ENCODE measurements at regions not wholly inside any gene's neighbourhood (a gene's known extent, or its start where the extent isn't known, plus 50 kb on each side); places are given as distances from the start of the nearest gene placed in this dataset.
"Not testable (repeated sequence)": the region's sequence is repeated elsewhere in the genome, so short reads cannot be mapped to it uniquely, and the experiment has no call there.

- Mint-ChIP-seq H3K9me3 (ENCODE audit: low read depth, unreplicated experiment) (peaks cover 25% of the 10 kb centered on the region), H3K27me3 (ENCODE audit: unreplicated experiment) (no peaks in the 10 kb centered on the region), H3K36me3 (ENCODE audit: insufficient read depth, unreplicated experiment) (no peaks in the 10 kb centered on the region), H3K27ac (ENCODE audit: unreplicated experiment) (no peak overlapping the region), H3K4me1 (ENCODE audit: low read depth, unreplicated experiment) (no peaks in the 10 kb centered on the region), H3K4me3 (ENCODE audit: low read depth, unreplicated experiment) (no peak overlapping the region)
- CTCF ChIA-PET = no interaction called here
- intact Hi-C loops (cut with micrococcal nuclease; ENCODE audit: unreplicated experiment) = no loop called here
- TF ChIP-seq CTCF (IDR thresholded peaks at IDR 0.05; ENCODE audit: unreplicated experiment) = no peak
- no TSS peak for BruUV-seq (replicated peaks)
- no peak for DNase-seq
These were observed 289.3 kb upstream of the MTPN start for GRCh38 chr7:136266457-136266856.

- DNase-seq; H3K27ac Mint-ChIP-seq (ENCODE audit: unreplicated experiment); H3K36me3 Mint-ChIP-seq (ENCODE audit: insufficient read depth, unreplicated experiment); intact Hi-C loops (cut with micrococcal nuclease; ENCODE audit: unreplicated experiment); H3K4me1 Mint-ChIP-seq (ENCODE audit: low read depth, unreplicated experiment); H3K4me3 Mint-ChIP-seq (ENCODE audit: low read depth, unreplicated experiment); H3K27me3 Mint-ChIP-seq (ENCODE audit: unreplicated experiment); BruUV-seq (replicated peaks): not testable (repeated sequence)
- peaks cover 27% of the 10 kb centered on the region for H3K9me3 Mint-ChIP-seq (ENCODE audit: low read depth, unreplicated experiment)
- CTCF ChIA-PET = interaction anchor here (0.7 kb wide), 1 partner anchor 524 kb away, joined by 3 read pairs; no protein-coding TSS in a partner anchor
These were observed 287.1 kb upstream of the MTPN start for GRCh38 chr7:136264304-136264703.

DNA sequence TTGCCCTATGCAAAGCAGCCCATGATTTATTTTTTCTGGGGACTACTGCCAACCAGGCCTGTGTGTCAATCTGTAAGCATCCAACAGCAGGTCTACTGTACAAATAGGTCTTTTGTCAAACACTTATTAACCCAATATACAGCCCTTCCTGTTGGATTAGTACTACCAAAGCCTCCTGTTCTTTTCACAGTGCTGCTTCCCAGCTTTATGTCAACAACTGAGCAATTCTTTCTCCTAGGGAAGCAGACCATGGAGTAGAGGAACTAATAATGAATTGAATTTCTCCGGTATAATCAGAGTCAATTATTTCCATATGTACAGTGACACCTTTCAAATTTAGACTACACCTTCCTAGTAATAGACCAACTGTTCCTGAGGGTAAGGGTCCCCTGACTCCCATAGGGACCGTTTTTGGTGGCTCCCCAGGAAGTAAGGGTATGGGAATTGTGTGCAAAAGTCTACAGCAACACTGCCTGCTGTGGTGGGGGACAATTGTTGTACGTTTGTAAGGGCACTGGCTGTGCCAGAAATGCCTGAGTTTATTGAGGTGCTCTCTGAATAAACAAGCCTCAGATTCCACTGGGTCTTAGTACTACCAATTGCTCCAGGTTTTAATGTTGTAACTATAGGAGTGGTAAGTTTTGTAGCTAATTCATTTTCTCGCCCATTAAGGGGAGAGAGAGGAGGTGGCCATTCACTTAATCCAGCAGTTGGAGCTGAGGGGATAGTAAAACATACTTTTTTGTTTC, 286.1 kb upstream of the MTPN start:
- not testable (repeated sequence) for H3K36me3 Mint-ChIP-seq (ENCODE audit: insufficient read depth, unreplicated experiment)
- H3K9me3 Mint-ChIP-seq (ENCODE audit: low read depth, unreplicated experiment) = peaks cover 24% of the 10 kb centered on the region

DNA sequence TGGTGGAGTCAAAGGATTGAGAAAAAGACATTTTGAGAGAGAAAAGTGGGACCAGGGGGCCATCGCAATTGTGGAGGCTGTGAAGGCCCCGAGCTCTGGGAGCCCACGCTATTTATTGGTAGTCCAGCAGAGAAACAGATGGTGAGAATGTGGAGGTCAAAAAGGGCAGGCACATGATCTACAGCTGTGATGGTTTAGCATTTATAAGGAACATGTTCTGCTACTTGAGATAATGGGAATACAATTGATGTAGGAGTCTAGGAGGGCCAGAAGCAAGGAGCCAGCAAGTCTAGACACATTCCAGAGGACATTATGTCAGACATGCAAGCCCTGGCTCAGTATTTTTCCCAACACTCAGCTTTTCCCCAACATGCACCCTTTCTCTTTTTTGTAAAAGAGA, 283.4 kb upstream of the MTPN start:
- intact Hi-C loops (cut with micrococcal nuclease; ENCODE audit: unreplicated experiment); H3K36me3 Mint-ChIP-seq (ENCODE audit: insufficient read depth, unreplicated experiment); H3K4me3 Mint-ChIP-seq (ENCODE audit: low read depth, unreplicated experiment); H3K4me1 Mint-ChIP-seq (ENCODE audit: low read depth, unreplicated experiment); CTCF ChIA-PET; BruUV-seq (replicated peaks); H3K27me3 Mint-ChIP-seq (ENCODE audit: unreplicated experiment); H3K27ac Mint-ChIP-seq (ENCODE audit: unreplicated experiment); DNase-seq: not testable (repeated sequence)
- H3K9me3 Mint-ChIP-seq (ENCODE audit: low read depth, unreplicated experiment) = peaks cover 16% of the 10 kb centered on the region

More for the DNA sequence above, 286.1 kb upstream of the MTPN start:
- CTCF ChIA-PET; BruUV-seq (replicated peaks); H3K4me1 Mint-ChIP-seq (ENCODE audit: low read depth, unreplicated experiment); intact Hi-C loops (cut with micrococcal nuclease; ENCODE audit: unreplicated experiment); H3K4me3 Mint-ChIP-seq (ENCODE audit: low read depth, unreplicated experiment); H3K27me3 Mint-ChIP-seq (ENCODE audit: unreplicated experiment); H3K27ac Mint-ChIP-seq (ENCODE audit: unreplicated experiment); DNase-seq: not testable (repeated sequence)

GRCh38 chr7:136259074-136259473, 281.9 kb upstream of the MTPN start:
- H3K9me3 Mint-ChIP-seq (ENCODE audit: low read depth, unreplicated experiment) = peaks cover 14% of the 10 kb centered on the region
- no peak overlapping the region for H3K27ac Mint-ChIP-seq (ENCODE audit: unreplicated experiment)
- DNase-seq = no peak
- H3K4me3 Mint-ChIP-seq (ENCODE audit: low read depth, unreplicated experiment) = no peak overlapping the region
- CTCF ChIA-PET = no interaction called here
- TF ChIP-seq CTCF (IDR thresholded peaks at IDR 0.05; ENCODE audit: unreplicated experiment) = no peak
- intact Hi-C loops (cut with micrococcal nuclease; ENCODE audit: unreplicated experiment) = no loop called here
- H3K36me3 Mint-ChIP-seq (ENCODE audit: insufficient read depth, unreplicated experiment) = no peaks in the 10 kb centered on the region
- BruUV-seq (replicated peaks) = no TSS peak
- H3K27me3 Mint-ChIP-seq (ENCODE audit: unreplicated experiment) = no peaks in the 10 kb centered on the region
- H3K4me1 Mint-ChIP-seq (ENCODE audit: low read depth, unreplicated experiment) = no peaks in the 10 kb centered on the region

GRCh38 chr7:136256491-136256890, 279.3 kb upstream of the MTPN start:
- Mint-ChIP-seq H3K36me3 (ENCODE audit: insufficient read depth, unreplicated experiment) (no peaks in the 10 kb centered on the region), H3K27me3 (ENCODE audit: unreplicated experiment) (no peaks in the 10 kb centered on the region), H3K9me3 (ENCODE audit: low read depth, unreplicated experiment) (peaks cover 5% of the 10 kb centered on the region), H3K27ac (ENCODE audit: unreplicated experiment) (no peak overlapping the region), H3K4me1 (ENCODE audit: low read depth, unreplicated experiment) (no peaks in the 10 kb centered on the region), H3K4me3 (ENCODE audit: low read depth, unreplicated experiment) (no peak overlapping the region)
- intact Hi-C loops (cut with micrococcal nuclease; ENCODE audit: unreplicated experiment) = no loop called here
- no peak for DNase-seq
- BruUV-seq (replicated peaks) = no TSS peak
- TF ChIP-seq CTCF (IDR thresholded peaks at IDR 0.05; ENCODE audit: unreplicated experiment) = no peak
- CTCF ChIA-PET = no interaction called here
